ENCODE measurements at regions not wholly inside any gene's neighbourhood (a gene's known extent, or its start where the extent isn't known, plus 50 kb on each side); places are given as distances from the start of the nearest gene placed in this dataset.

DNA sequence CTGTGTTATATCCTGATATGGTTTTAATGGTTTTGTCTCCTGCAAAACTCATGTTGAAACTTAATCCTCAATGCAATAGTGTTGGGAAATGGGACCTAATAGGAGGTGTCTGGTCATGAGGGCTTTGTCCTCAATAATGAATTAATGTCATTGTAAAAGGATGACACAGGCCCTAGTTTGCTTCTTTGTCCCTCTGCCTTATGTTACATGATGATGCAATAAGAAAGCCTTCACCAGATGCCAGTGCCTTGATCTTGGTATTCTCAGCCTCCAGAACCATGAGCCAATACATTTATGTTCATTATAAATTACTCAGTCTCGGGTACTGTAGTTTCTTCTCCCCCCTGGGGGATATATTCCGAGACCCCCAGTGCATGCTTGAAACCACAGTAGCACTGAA lies 1247.4 kb upstream of the SORCS1 start:
- TF ChIP-seq EZH2 (IDR thresholded peaks at IDR 0.05; ENCODE audit: low read depth, unreplicated experiment), result no peak
- TF ChIP-seq CTCF (conservative IDR thresholded peaks at IDR 0.05; ENCODE audit: low read depth in 2 of 2), result no peak
- TF ChIP-seq, protein P1, sequence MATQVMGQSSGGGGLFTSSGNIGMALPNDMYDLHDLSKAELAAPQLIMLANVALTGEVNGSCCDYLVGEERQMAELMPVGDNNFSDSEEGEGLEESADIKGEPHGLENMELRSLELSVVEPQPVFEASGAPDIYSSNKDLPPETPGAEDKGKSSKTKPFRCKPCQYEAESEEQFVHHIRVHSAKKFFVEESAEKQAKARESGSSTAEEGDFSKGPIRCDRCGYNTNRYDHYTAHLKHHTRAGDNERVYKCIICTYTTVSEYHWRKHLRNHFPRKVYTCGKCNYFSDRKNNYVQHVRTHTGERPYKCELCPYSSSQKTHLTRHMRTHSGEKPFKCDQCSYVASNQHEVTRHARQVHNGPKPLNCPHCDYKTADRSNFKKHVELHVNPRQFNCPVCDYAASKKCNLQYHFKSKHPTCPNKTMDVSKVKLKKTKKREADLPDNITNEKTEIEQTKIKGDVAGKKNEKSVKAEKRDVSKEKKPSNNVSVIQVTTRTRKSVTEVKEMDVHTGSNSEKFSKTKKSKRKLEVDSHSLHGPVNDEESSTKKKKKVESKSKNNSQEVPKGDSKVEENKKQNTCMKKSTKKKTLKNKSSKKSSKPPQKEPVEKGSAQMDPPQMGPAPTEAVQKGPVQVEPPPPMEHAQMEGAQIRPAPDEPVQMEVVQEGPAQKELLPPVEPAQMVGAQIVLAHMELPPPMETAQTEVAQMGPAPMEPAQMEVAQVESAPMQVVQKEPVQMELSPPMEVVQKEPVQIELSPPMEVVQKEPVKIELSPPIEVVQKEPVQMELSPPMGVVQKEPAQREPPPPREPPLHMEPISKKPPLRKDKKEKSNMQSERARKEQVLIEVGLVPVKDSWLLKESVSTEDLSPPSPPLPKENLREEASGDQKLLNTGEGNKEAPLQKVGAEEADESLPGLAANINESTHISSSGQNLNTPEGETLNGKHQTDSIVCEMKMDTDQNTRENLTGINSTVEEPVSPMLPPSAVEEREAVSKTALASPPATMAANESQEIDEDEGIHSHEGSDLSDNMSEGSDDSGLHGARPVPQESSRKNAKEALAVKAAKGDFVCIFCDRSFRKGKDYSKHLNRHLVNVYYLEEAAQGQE (IDR thresholded peaks at IDR 0.05; ENCODE audit: unreplicated experiment), result no peak
- no peak for TF ChIP-seq POLR2AphosphoS5 (IDR thresholded peaks at IDR 0.05; ENCODE audit: low read depth)
- no peak for TF ChIP-seq ZNF331 (CRISPR knock-in tag; IDR thresholded peaks at IDR 0.05; ENCODE audit: low read depth)
- TF ChIP-seq EZH2phosphoT487 (IDR thresholded peaks at IDR 0.05; ENCODE audit: unreplicated experiment), result no peak
- no peak for TF ChIP-seq JUNB (IDR thresholded peaks at IDR 0.05; ENCODE audit: unreplicated experiment)
- TF ChIP-seq CREB1 (CRISPR knock-in tag; IDR thresholded peaks at IDR 0.05; ENCODE audit: low read depth), result no peak
- TF ChIP-seq STAT1 (IDR thresholded peaks at IDR 0.05; ENCODE audit: unreplicated experiment), result no peak
- no peak for TF ChIP-seq NANOG (IDR thresholded peaks at IDR 0.05; ENCODE audit: borderline replicate concordance)
- TF ChIP-seq, protein P2, sequence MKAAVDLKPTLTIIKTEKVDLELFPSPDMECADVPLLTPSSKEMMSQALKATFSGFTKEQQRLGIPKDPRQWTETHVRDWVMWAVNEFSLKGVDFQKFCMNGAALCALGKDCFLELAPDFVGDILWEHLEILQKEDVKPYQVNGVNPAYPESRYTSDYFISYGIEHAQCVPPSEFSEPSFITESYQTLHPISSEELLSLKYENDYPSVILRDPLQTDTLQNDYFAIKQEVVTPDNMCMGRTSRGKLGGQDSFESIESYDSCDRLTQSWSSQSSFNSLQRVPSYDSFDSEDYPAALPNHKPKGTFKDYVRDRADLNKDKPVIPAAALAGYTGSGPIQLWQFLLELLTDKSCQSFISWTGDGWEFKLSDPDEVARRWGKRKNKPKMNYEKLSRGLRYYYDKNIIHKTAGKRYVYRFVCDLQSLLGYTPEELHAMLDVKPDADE (IDR thresholded peaks at IDR 0.05), result no peak

Data from GM23338 (cell line).